Endodermal cell (in vitro differentiated cells): ENCODE measurements at regions not wholly inside any gene's neighbourhood (a gene's known extent, or its start where the extent isn't known, plus 50 kb on each side); places are given as distances from the start of the nearest gene placed in this dataset.
"Not testable (repeated sequence)": the region's sequence is repeated elsewhere in the genome, so short reads cannot be mapped to it uniquely, and the experiment has no call there.

ENCODE experiments used
- DNase-seq: peaks from one replicate; pipeline ENCODE4 v3.0.0-alpha.2; 2017
- H3K27ac ChIP-seq: 2 replicates; pipeline ENCODE4 v1.5.1; 2013; ENCODE audit warnings: mild to moderate bottlenecking, low read depth, low read length, moderate library complexity
- H3K27me3 ChIP-seq: 2 replicates; pipeline ENCODE4 v1.6.1; 2013; ENCODE audit warnings: mild to moderate bottlenecking, low read length, moderate library complexity; ENCODE audit not compliant: insufficient read depth, control insufficient read depth, poor library complexity, severe bottlenecking
- H3K36me3 ChIP-seq: 2 replicates; pipeline ENCODE4 v1.7.0; 2013; ENCODE audit warnings: mild to moderate bottlenecking, low read length, moderate library complexity; ENCODE audit not compliant: control insufficient read depth, insufficient read depth
- H3K4me1 ChIP-seq: one replicate; pipeline ENCODE4 v1.7.0; 2013; ENCODE audit warnings: low read length; ENCODE audit not compliant: control insufficient read depth, insufficient read depth
- H3K4me3 ChIP-seq: 2 replicates; pipeline ENCODE4 v1.5.1; 2013; ENCODE audit warnings: mild to moderate bottlenecking, low read length, moderate library complexity
- H3K9ac ChIP-seq: 2 replicates; pipeline ENCODE4 v1.6.1; 2013; ENCODE audit warnings: mild to moderate bottlenecking, low read length, moderate library complexity; ENCODE audit not compliant: poor library complexity, severe bottlenecking; ENCODE audit errors: extremely low read depth
- H3K9me3 ChIP-seq: 2 replicates; pipeline ENCODE4 v1.6.1; 2013; ENCODE audit warnings: mild to moderate bottlenecking, low read length, moderate library complexity; ENCODE audit not compliant: control insufficient read depth
- H3K27ac Mint-ChIP-seq: 2 replicates; pipeline ENCODE4 v1.8.0; 2020; ENCODE audit warnings: mixed read lengths
- H3K27me3 Mint-ChIP-seq: 2 replicates; pipeline ENCODE4 v1.8.0; 2021; ENCODE audit warnings: mild to moderate bottlenecking, mixed read lengths; ENCODE audit not compliant: insufficient read depth
- H3K36me3 Mint-ChIP-seq: 2 replicates; pipeline ENCODE4 v1.8.0; 2020; ENCODE audit warnings: low read depth, mixed read lengths
- H3K4me1 Mint-ChIP-seq: 2 replicates; pipeline ENCODE4 v1.8.0; 2020; ENCODE audit warnings: mixed read lengths
- H3K4me3 Mint-ChIP-seq: 2 replicates; pipeline ENCODE4 v1.8.0; 2020; ENCODE audit warnings: mild to moderate bottlenecking, moderate library complexity, mixed read lengths
- H3K9me3 Mint-ChIP-seq: 2 replicates; pipeline ENCODE4 v1.8.0; 2020; ENCODE audit warnings: mild to moderate bottlenecking, mixed read lengths
- CTCF ChIP-seq: fragments of 200-600 bp; sonication (generic); conservative IDR thresholded peaks from 2 replicates; pipeline ENCODE4 v1.5.0; 2021; ENCODE audit warnings: antibody characterized with exemption, mild to moderate bottlenecking
- WGBS, 2 experiments: methylation state at CpG; one replicate each; pipeline versions ENCODE4 v1.1.5 to v1.1.7; 2013; ENCODE audit warnings: missing lambda C conversion rate in 2 of 2, mixed read lengths in 1 of 2; ENCODE audit not compliant: insufficient coverage in 1 of 2, insufficient read length in 1 of 2; 5-methylcytosine and 5-hydroxymethylcytosine counted together

DNA sequence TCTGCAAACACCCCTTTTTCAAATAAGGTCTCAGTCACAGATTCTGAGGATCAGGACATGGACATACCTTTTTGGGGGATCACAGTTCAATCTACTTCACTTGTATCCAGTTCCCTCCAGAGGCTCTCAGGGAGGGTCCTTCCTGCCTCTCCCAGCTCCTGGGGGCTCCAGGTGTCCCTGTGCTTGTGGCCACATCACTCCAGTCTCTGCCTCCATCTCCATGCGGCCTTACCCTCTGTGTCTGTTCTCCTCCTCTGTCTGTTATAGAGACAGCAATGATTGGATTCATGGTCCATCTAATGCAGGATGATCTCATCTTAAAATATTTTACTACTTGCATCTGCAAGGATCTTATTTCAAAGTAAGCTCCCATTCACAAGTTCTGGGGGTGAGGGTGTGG lies 269.6 kb downstream of the ASMT start:
- TF ChIP-seq CTCF = no peak
- no peaks in the 10 kb centered on the region for H3K27me3 Mint-ChIP-seq

GRCh38 chrX:1885116-1885515 lies 270.3 kb downstream of the ASMT start:
- H3K27me3 Mint-ChIP-seq = no peaks in the 10 kb centered on the region
- no peaks in the 10 kb centered on the region for H3K4me1 Mint-ChIP-seq
- WGBS, 2 experiments = 93 to 95% methylated on average over 12 of the region's 12 CpGs
- H3K36me3 Mint-ChIP-seq = no peaks in the 10 kb centered on the region
- Histone ChIP-seq H3K9me3 (peaks cover 21% of the 10 kb centered on the region), H3K9ac (no peak overlapping the region), H3K36me3 (no peaks in the 10 kb centered on the region), H3K4me1 (no peaks in the 10 kb centered on the region), H3K27ac (no peak overlapping the region), H3K4me3 (no peak overlapping the region), H3K27me3 (no peaks in the 10 kb centered on the region)
- no peak for TF ChIP-seq CTCF
- no peak overlapping the region for H3K4me3 Mint-ChIP-seq
- H3K27ac Mint-ChIP-seq = no peak overlapping the region
- H3K9me3 Mint-ChIP-seq = peaks cover 30% of the 10 kb centered on the region
- DNase-seq = no peak

More for the DNA sequence above, 269.6 kb downstream of the ASMT start:
- H3K4me1 ChIP-seq = no peaks in the 10 kb centered on the region
- no peak for DNase-seq
- H3K9ac ChIP-seq = no peak overlapping the region
- 92% methylated on average over 1 of the region's 1 CpG; no CpG with 5 or more reads in 1 of the 2 experiments for WGBS, 2 experiments
- H3K9me3 Mint-ChIP-seq = peaks cover 33% of the 10 kb centered on the region
- peaks cover 20% of the 10 kb centered on the region for H3K9me3 ChIP-seq
- H3K4me1 Mint-ChIP-seq = no peaks in the 10 kb centered on the region
- H3K4me3 ChIP-seq = no peak overlapping the region
- H3K4me3 Mint-ChIP-seq = no peak overlapping the region
- no peaks in the 10 kb centered on the region for H3K36me3 ChIP-seq
- H3K27me3 ChIP-seq = no peaks in the 10 kb centered on the region
- H3K27ac ChIP-seq = no peak overlapping the region
- no peaks in the 10 kb centered on the region for H3K36me3 Mint-ChIP-seq
- H3K27ac Mint-ChIP-seq = no peak overlapping the region

DNA sequence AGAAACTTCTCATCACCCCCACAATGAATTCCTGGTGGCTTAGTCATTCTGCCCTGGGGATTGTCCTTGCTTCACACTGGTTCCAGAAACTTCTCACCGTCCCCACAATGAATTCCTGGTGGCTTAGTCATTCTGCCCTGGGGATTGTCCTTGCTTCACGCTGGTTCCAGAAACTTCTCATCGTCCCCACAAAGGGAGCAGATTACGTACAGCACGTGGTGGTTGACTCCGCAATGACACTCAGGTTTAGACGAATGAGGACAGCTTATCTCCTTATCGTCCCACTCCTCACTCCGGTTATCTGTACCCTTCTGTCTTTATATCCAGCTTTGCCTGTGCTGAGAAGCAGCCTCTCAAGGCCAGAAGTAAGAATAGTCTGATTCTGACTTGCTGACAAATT lies 273.4 kb downstream of the ASMT start:
- Histone ChIP-seq H3K9ac (peak overlapping the region; percentile 30), H3K9me3 (peaks cover 21% of the 10 kb centered on the region)
- H3K4me3 Mint-ChIP-seq, H3K36me3 ChIP-seq, H3K27ac Mint-ChIP-seq, DNase-seq, H3K4me3 ChIP-seq, H3K36me3 Mint-ChIP-seq, H3K4me1 ChIP-seq, H3K4me1 Mint-ChIP-seq, H3K27ac ChIP-seq, H3K27me3 Mint-ChIP-seq, H3K27me3 ChIP-seq: not testable (repeated sequence)
- peaks cover 30% of the 10 kb centered on the region for H3K9me3 Mint-ChIP-seq
- WGBS, 2 experiments = 92 to 94% methylated on average over 5 to 9 of the region's 9 CpGs

GRCh38 chrX:1894026-1894294 lies 279.1 kb downstream of the ASMT start:
- H3K27ac Mint-ChIP-seq = no peak overlapping the region
- H3K4me3 Mint-ChIP-seq = no peak overlapping the region
- Histone ChIP-seq H3K27me3 (no peaks in the 10 kb centered on the region), H3K9me3 (peaks cover 6% of the 10 kb centered on the region), H3K4me1 (no peaks in the 10 kb centered on the region), H3K9ac (no peak overlapping the region), H3K27ac (no peak overlapping the region), H3K36me3 (no peaks in the 10 kb centered on the region), H3K4me3 (no peak overlapping the region)
- no peaks in the 10 kb centered on the region for H3K27me3 Mint-ChIP-seq
- WGBS, 2 experiments = 92 to 94% methylated on average over 8 to 9 of the region's 9 CpGs
- DNase-seq = no peak
- no peaks in the 10 kb centered on the region for H3K36me3 Mint-ChIP-seq
- no peak for TF ChIP-seq CTCF
- H3K9me3 Mint-ChIP-seq = peaks cover 4% of the 10 kb centered on the region
- H3K4me1 Mint-ChIP-seq = no peaks in the 10 kb centered on the region
